Common myeloid progenitor, CD34-positive (primary cell): ENCODE measurements at regions not wholly inside any gene's neighbourhood (a gene's known extent, or its start where the extent isn't known, plus 50 kb on each side); places are given as distances from the start of the nearest gene placed in this dataset.
A peak's percentile ranks its signal among the peaks of the same experiment; 100 is the strongest.

ENCODE experiments used
- CTCF ChIA-PET: fragments of 350-600 bp; sonication (Branson Sonifier 250); formaldehyde crosslinking; loops from one replicate; lab custom pipeline; 2021; ENCODE audit warnings: antibody characterized with exemption; lab: Charles Lee
- POLR2A ChIA-PET: fragments of 350-600 bp; sonication (Branson Sonifier 250); formaldehyde crosslinking; loops from one replicate; lab custom pipeline; 2021; ENCODE audit warnings: antibody characterized with exemption; lab: Charles Lee
- DNase-seq, 3 donors: peaks; one replicate each; pipeline versions ENCODE4 v3.0.0 to v3.0.0-alpha.2; 2013
- H3K27ac ChIP-seq, 2 experiments: 1 replicate in 1 of 2; 2 replicates in 1 of 2; pipeline ENCODE4 v1.7.0; 2013; ENCODE audit warnings: inconsistent platforms in 2 of 2, low read length in 2 of 2, mild to moderate bottlenecking in 2 of 2, low read depth in 1 of 2, moderate library complexity in 1 of 2; ENCODE audit not compliant: severe bottlenecking in 2 of 2, insufficient read depth in 1 of 2, poor library complexity in 1 of 2
- H3K27me3 ChIP-seq, 5 experiments: replicated peaks in 2 of 5; 1 replicate in 3 of 5; 2 replicates in 2 of 5; pipeline versions ENCODE4 v1.6.1 to v1.7.0; 2013; ENCODE audit warnings: low read length in 4 of 5, mild to moderate bottlenecking in 2 of 5, moderate library complexity in 2 of 5, inconsistent platforms in 1 of 5; ENCODE audit not compliant: insufficient read depth in 5 of 5, control insufficient read depth in 4 of 5
- H3K36me3 ChIP-seq, 4 experiments: 1 replicate in 2 of 4; 2 replicates in 2 of 4; pipeline versions ENCODE4 v1.6.1 to v1.7.0; 2013; ENCODE audit warnings: low read length in 3 of 4, control low read depth in 1 of 4, mild to moderate bottlenecking in 1 of 4; ENCODE audit not compliant: control insufficient read depth in 4 of 4, insufficient read depth in 4 of 4
- H3K4me1 ChIP-seq, 4 experiments: 1 replicate in 3 of 4; 2 replicates in 1 of 4; pipeline versions ENCODE4 v1.6.1 to v1.7.1; 2013; ENCODE audit warnings: low read length in 3 of 4, mild to moderate bottlenecking in 3 of 4, control low read depth in 1 of 4, inconsistent platforms in 1 of 4, moderate library complexity in 1 of 4; ENCODE audit not compliant: control insufficient read depth in 4 of 4, insufficient read depth in 4 of 4; ENCODE audit errors: control extremely low read depth in 1 of 4
- H3K4me3 ChIP-seq, 7 experiments: 1 replicate in 4 of 7; 2 replicates in 3 of 7; pipeline versions ENCODE4 v1.5.1 to v1.7.0; 2013; ENCODE audit warnings: mild to moderate bottlenecking in 7 of 7, low read length in 6 of 7, moderate library complexity in 6 of 7, inconsistent platforms in 2 of 7, low read depth in 2 of 7, control low read depth in 1 of 7; ENCODE audit not compliant: insufficient read depth in 4 of 7, control insufficient read depth in 1 of 7; ENCODE audit errors: extremely low read depth in 1 of 7
- H3K9me3 ChIP-seq, 5 experiments: 1 replicate in 4 of 5; 2 replicates in 1 of 5; pipeline versions ENCODE4 v1.6.1 to v1.7.1; 2013; ENCODE audit warnings: low read length in 4 of 5, mild to moderate bottlenecking in 2 of 5, inconsistent platforms in 1 of 5, low read depth in 1 of 5, moderate library complexity in 1 of 5; ENCODE audit not compliant: control insufficient read depth in 4 of 5, insufficient read depth in 2 of 5; ENCODE audit errors: control extremely low read depth in 1 of 5
- WGBS: methylation state at CpG from one replicate; pipeline ENCODE4 v1.1.5; 2013; ENCODE audit not compliant: insufficient coverage; 5-methylcytosine and 5-hydroxymethylcytosine counted together

GRCh38 chr12:124508381-124509079 lies 58.9 kb downstream of the NCOR2 start:
- ChIA-PET CTCF (interaction anchor here (0.6 to 2.0 kb wide), 12 partner anchors 10 to 263 kb away, joined by 3 to 14 read pairs (median 4); no protein-coding TSS in a partner anchor), POLR2A (interaction anchor here (1.7 kb wide), 1 partner anchor 10 kb away, joined by 4 read pairs; no protein-coding TSS in a partner anchor)
- H3K9me3 ChIP-seq = no peaks in the 10 kb centered on the region
- peak overlapping the region in 3 of 7 experiments; percentile 5 to 20 (median 14) for H3K4me3 ChIP-seq
- H3K27me3 ChIP-seq = no peaks in the 10 kb centered on the region
- H3K4me1 ChIP-seq = peaks cover 0 to 90% (median 82%) of the 10 kb centered on the region in 4 experiments
- peak; percentile 61 to 91 (median 84) for DNase-seq
- peaks cover 0 to 4% (median 3%) of the 10 kb centered on the region in 4 experiments for H3K36me3 ChIP-seq
- 25% methylated on average over 16 of the region's 21 CpGs for WGBS
- peak overlapping the region in 1 of 2 experiments; percentile 21 for H3K27ac ChIP-seq

DNA sequence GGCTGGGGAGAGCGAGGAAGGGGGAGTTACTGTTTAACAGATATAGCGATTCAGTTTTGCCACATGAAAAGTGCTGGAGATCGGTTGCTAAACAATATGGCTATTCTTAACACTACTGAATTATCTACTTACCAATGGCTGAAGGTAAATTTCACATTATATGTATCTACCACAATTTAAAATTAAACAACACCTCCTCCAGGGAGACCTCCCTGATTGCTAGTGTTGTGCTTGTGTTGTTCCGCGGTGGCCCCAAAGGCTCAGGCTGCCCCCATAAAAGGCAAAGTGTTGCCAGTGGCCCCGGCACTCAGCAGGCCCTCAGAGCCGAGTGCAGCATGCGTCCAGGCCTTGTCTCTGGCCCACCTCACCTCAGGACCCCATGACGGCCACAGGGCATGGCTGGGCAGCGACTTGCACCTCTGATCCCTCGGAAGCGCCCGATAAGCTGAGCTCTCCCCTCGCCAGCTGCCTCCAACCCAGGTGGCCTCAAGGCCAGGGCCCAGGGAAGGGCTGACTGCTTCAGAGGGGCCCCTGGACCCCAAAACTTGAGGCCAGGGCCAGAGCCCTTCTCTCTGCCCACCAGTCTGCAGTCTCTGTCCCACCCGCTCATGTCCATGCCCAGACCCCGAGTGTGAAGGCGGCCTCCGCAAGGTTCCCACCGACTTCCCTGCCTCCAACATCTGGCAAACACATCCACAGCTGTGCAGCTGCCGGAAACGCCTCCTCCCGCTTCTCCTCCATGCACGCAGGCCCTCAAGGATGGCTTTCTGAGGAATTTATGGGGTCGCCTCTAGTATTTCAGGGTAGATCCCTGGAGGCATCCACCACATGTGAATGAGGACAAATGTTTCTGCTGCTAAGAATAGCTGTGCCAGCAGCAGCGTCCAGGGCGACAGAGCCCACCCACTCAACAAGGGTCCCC lies 60.0 kb downstream of the NCOR2 start:
- H3K27ac ChIP-seq = peak overlapping the region in 1 of 2 experiments; percentile 41
- H3K4me1 ChIP-seq = peaks cover 0 to 81% (median 72%) of the 10 kb centered on the region in 4 experiments
- peaks cover 0 to 4% (median 3%) of the 10 kb centered on the region in 4 experiments for H3K36me3 ChIP-seq
- H3K27me3 ChIP-seq = no peaks in the 10 kb centered on the region
- peak overlapping the region in 1 of 7 experiments; percentile 14 for H3K4me3 ChIP-seq
- 91% methylated on average over 23 of the region's 26 CpGs for WGBS
- DNase-seq = no peak
- CTCF ChIA-PET = interaction anchor here (0.9 to 2.2 kb wide), 6 partner anchors 11 to 264 kb away, joined by 3 to 14 read pairs (median 4); no protein-coding TSS in a partner anchor
- no peaks in the 10 kb centered on the region for H3K9me3 ChIP-seq
- POLR2A ChIA-PET = interaction anchor here (1.1 kb wide), 1 partner anchor 41 kb away, joined by 3 read pairs; no protein-coding TSS in a partner anchor

- Histone ChIP-seq H3K36me3 (peaks cover 0 to 7% (median 2%) of the 10 kb centered on the region in 4 experiments), H3K4me3 (peak overlapping the region in 4 of 7 experiments; percentile 22 to 62 (median 45)), H3K27me3 (no peaks in the 10 kb centered on the region), H3K4me1 (peaks cover 0 to 78% (median 70%) of the 10 kb centered on the region in 4 experiments), H3K27ac (peak overlapping the region in 1 of 2 experiments; percentile 41), H3K9me3 (no peaks in the 10 kb centered on the region)
- no peak for DNase-seq
- ChIA-PET POLR2A (interaction anchor here (0.9 to 1.1 kb wide), 2 partner anchors 14 to 41 kb away, joined by 3 to 5 read pairs; no protein-coding TSS in a partner anchor), CTCF (interaction anchor here (2.2 kb wide), 1 partner anchor 43 kb away, joined by 9 read pairs; no protein-coding TSS in a partner anchor)
- WGBS = 33% methylated on average over 8 of the region's 8 CpGs
These were observed 60.6 kb downstream of the NCOR2 start for GRCh38 chr12:124506832-124507153.

DNA sequence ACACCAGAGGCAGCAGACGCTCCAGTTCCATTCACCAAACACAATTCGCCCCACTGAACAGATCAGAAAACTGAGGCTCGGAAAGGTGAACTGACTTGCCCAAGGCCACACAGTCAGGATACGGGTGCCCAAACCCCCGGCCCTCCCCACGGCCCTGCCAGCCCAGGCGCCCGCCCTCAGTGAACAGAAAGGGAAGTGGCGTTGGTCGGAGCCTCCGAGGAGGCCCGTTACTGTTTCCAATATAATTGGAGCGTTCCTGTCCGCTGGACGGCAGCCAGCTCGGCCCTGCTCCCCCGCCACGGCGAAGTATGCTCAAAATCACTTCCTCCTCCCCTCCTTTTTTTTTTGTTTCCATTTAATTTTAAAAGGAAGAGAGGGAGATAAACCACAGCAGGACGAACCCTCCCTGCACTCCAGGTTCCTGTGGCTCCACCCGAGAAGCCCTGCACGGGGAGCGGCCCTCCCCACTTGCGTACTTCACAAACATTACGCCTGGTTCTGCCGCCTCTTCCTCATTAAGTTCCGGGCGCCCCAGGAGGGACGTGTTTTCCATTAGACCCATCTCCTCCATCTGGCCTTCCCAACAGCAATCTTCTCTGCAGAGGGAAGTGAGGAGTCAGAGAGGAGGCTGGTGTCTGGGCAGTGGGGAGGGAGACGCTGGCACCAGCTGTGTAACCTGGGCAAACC lies 61.1 kb downstream of the NCOR2 start:
- no peaks in the 10 kb centered on the region for H3K27me3 ChIP-seq
- ChIA-PET CTCF (interaction anchor here (0.7 to 2.2 kb wide), 2 partner anchors 44 to 79 kb away, joined by 3 to 9 read pairs; no protein-coding TSS in a partner anchor), POLR2A (interaction anchor here (0.9 to 1.1 kb wide), 2 partner anchors 15 to 40 kb away, joined by 3 to 5 read pairs; no protein-coding TSS in a partner anchor)
- WGBS = under 1% methylated on average over 21 of the region's 30 CpGs
- peaks cover 0 to 7% (median 2%) of the 10 kb centered on the region in 4 experiments for H3K36me3 ChIP-seq
- peaks cover 2 to 78% (median 70%) of the 10 kb centered on the region in 4 experiments for H3K4me1 ChIP-seq
- H3K9me3 ChIP-seq = no peaks in the 10 kb centered on the region
- H3K27ac ChIP-seq = peak overlapping the region in 1 of 2 experiments; percentile 41
- H3K4me3 ChIP-seq = peak overlapping the region in 5 of 7 experiments; percentile 5 to 62 (median 45)
- DNase-seq = peak; percentile 60 to 91 (median 86)

GRCh38 chr12:124505001-124505818 lies 62.2 kb downstream of the NCOR2 start:
- H3K27me3 ChIP-seq = no peaks in the 10 kb centered on the region
- peaks cover 2 to 78% (median 69%) of the 10 kb centered on the region in 4 experiments for H3K4me1 ChIP-seq
- DNase-seq = no peak
- peaks cover 0 to 9% (median 1%) of the 10 kb centered on the region in 4 experiments for H3K36me3 ChIP-seq
- H3K4me3 ChIP-seq = no peak overlapping the region
- H3K9me3 ChIP-seq = no peaks in the 10 kb centered on the region
- ChIA-PET CTCF (interaction anchor here (0.8 to 2.2 kb wide), 3 partner anchors 36 to 52 kb away, joined by 3 to 9 read pairs (median 3); no protein-coding TSS in a partner anchor), POLR2A (interaction anchor here (0.6 kb wide), 2 partner anchors 19 to 182 kb away, joined by 3 read pairs; no protein-coding TSS in a partner anchor)
- 95% methylated on average over 15 of the region's 22 CpGs for WGBS
- no peak overlapping the region for H3K27ac ChIP-seq
